ENCODE measurements at regions not wholly inside any gene's neighbourhood (a gene's known extent, or its start where the extent isn't known, plus 50 kb on each side); places are given as distances from the start of the nearest gene placed in this dataset.

GRCh38 chr10:57977262-57977661, 290.4 kb downstream of the IPMK start:
- TF ChIP-seq CTCF (IDR thresholded peaks at IDR 0.05) (no peak), POLR2A (IDR thresholded peaks at IDR 0.05) (no peak)
